GM21786 (cell line): ENCODE measurements at regions not wholly inside any gene's neighbourhood (a gene's known extent, or its start where the extent isn't known, plus 50 kb on each side); places are given as distances from the start of the nearest gene placed in this dataset.

Experiments used
- ATAC-seq: cut with Tn5 transposase; IDR thresholded peaks from one replicate; pipeline ENCODE4 v1.9.1; 2021; ENCODE audit not compliant: unreplicated experiment

DNA sequence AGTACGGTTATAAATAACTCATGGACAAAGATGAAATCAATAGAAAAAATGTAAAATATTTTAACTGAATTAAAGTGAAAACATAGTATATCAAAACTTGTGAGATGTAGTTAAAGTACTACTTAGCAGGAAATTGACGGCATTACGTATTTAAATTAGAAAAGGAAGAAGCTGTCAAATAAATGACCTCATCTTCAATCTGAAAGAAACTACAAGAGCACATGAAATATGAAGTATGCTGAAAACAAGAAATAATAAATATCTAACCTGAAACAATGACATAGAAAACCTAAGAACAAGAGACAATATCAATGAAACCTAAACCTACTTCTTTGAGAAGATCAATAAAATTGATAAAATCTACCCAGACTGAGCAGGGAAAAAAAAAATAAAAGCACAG is 122.2 kb upstream of the PDE4B start:
- no peak for ATAC-seq

DNA sequence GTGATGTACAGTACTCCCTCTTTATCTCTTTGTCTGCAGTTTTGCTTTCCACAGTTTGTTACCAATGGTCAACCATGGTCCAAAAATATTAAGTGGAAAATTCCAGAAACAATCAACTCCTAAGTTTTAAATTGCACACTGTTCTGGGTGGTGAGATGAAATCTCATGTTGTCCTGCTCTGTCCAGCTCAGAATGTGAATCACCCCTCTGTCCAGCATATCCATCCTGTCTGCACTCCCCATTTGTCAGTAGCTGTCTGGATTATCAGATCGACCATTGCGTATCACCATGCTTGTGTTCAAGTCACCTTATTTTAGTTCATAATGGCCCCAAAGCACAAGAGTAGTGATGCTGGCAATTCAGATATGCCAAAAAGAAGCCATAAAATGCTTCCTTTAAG is 118.2 kb upstream of the PDE4B start:
- ATAC-seq: no peak

DNA sequence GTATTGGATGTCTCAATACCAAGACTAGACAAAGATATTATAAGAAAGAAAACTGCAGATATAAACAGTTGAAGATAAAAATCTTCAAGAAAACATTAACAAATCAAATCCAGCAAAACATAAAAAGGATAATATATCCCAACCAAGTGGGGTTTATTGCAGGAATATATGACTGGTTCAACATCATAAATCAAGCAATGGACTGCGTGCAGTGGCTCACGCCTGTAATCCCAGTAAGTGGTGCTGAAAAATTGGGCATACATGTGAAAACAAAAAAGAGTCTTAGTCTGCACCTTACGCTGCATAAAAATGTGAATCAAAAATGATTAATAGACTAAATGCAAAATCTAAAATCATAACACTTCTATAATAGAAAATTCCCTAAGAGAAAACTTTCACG is 112.9 kb upstream of the PDE4B start:
- ATAC-seq: no peak

DNA sequence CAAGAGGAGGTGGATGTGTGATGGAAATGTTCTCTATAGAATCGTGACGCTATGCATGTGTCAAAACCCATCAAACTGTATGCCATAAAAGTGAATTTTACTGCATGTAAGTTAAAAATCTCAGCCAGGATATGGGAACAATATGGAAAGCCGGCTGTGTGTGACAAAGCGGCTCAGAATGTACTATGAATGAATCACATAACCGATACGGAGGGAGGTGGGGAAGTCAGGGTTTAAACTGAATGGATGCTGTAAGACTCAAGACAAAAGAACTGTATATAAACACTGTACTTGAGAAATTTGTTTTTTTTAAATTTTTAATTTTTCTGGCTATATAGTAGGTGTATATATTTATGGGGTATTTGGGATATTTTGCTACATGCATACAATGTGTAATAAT is 111.6 kb upstream of the PDE4B start:
- no peak for ATAC-seq

DNA sequence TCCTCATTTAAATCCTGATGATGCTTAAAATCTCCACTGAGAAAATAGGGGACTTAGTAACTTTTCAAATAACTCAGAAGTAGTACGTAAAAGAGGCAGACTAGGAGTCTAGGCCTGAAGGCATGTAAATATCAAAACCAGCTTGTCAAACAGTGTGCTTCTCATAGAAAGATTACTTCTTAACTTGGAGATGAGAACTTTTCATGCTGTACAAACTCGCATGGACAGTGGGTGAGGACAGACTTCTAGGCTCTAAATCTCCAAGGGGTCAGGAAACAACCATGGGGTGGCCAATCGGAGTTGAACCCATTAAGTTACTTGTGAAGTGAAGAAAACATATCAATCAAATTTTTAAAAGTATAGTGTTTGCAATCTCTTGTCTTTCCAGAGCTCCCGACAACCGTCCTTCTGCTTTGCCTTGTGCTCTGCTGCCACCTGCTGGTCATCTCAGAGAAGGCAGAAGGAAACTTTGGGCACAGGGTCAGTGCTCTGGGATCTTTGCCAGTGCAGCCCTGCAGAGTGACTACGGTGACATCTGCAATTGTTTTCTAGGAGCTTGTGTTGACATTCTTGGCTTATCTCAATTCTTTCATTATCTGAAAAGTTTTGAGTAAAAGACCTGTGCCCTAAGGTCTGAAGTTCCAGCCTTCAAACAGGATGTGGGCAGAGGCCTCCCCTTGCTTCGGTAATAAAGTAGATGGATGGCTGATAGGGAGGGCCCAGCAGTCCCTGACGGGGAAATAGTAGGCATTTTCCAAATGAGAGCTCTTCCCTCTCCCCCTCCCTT is 105.1 kb upstream of the PDE4B start:
- peak; percentile 87 for ATAC-seq

DNA sequence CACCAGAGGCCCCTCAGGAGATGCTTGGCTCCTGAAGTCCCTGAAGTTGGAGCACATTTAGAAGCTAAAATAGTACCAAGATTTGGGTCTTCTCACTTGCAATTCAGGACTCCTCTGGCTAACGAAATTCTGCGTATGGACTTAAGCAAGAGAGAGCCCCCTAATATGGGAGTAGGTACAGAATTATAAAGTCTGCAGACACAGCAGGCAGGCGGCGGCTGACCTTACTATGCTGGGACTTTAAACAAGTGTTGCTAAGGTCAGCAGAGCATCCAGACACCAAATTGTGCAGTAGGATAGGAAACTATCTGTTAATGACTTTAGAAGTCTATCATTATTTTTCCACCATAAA is 104.5 kb upstream of the PDE4B start:
- no peak for ATAC-seq

DNA sequence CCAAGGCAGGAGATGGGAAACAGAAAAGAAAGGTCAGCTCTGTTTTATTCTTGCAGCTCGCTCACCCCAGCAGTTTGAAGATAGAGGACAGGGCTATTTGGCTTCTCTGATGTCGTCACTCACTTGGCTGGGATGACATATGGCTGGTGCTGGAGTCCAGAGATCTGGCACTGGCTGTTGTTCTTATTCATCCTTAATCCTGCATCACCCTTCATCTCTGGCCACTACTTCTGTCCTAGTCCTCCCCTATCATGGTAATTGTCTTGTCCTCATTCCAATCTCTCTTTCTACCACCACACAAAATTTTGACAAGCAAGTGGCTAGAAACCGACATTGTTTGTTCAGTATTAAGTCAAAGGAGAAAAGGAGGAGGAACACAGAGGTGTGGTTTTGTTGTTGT is 103.8 kb upstream of the PDE4B start:
- no peak for ATAC-seq

DNA sequence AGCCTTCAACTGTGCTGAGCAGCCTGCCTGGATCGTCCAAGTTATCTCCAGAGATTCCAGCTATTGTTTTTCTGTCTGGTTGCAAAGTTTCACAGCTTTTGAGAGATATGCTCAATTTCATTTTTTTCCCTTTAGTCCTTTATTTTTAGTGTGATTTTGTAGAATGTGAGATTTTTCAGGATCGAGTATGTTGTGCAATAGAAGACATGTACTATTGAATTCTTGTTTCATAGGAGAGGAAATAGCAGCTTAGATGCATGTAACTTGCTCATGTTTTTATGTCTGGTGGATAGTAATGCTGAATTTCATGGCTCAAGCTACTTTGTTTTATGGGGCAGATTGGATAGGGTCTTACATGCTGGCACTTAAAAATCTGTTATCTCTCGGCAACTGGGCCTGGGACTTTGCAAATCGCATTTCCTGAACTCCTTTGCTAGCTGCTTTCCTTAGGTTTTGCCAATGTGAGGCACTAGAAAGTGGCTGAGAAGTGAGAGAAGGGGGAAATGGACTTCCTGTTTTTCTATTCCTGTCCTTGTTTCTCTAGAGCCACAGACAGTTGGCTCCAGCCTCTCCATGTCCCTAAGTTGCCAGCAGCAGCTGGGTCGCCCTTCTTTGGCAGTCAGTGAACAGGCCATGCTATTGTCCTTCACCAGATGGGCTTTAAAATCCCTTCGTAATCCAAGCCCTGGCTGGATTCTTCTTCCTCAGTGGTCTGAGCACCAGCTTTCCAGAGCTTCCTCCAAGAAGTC is 101.4 kb upstream of the PDE4B start:
- no peak for ATAC-seq

DNA sequence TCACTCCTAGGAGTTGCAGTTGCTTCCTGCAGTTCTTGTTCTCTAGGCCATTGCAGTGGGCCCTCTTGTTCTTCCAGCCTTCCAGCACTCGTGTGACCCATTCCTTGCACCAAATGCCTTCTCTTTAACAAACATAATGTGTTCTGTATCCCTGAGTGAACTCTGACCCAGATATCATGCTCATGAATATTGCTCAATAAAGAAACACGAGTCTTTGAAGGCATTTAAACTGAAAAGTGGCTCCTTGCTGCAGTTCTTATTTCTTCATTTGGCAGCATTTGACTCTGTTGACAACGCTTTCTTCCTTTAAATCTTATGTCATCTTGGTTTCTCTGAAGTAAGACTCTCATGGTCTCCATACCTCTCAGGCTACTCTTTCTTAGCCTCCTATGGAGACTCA is 100.7 kb upstream of the PDE4B start:
- ATAC-seq: no peak

DNA sequence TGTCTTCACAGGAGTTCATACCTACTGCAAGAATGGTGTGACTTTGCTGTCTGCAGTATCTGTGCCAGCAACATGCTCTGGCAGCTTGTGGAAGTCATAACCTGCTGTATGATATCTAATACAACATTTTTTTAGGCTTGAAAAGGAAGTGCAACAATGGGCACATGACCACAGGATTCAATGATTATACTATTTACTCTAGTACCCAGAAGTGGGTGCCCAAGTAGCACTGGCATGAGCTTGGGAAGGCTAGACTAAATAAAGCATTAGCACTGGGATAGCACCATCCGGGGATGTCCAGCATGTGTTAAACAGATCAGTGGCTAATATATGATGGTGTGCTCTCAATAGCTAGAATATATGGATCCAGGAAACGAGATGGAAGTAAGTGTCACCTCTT is 98.6 kb upstream of the PDE4B start:
- ATAC-seq: no peak

DNA sequence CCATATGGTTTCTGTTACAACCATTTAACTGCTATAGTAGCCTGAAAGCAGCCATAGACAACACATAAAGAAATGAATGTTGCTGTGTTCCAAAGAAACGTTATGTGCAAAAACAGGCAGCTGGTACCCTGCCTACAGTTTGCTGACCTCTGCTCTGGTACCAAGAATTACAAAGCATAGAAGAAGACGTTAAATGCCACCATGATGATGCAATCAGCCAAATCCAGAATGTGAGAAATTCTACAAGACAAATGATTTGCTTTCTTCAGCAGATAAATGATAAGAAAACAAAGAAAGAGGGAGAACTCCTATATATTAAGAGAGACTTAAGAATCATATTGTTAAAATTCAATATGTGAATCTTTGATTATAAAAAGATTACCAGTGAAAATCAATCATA is 97.8 kb upstream of the PDE4B start:
- ATAC-seq: no peak

DNA sequence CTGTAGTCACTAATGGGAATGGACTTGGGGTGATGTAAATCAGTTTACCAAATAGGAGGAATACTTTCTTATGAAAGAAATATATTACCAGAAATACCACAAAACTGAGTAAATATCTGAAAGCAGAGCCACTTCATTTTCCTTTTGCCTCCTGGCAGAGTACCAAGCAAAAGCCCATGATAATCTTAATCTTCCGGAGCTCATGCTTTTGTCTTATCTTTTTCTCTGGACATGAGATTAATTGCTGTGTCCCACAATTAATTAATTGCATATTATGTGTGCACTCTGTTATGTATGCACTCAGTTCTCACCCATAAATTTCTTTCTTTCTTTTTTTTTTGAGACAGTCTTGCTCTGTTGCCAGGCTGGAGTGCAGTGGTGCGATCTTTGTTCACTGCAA is 94.1 kb upstream of the PDE4B start:
- ATAC-seq: no peak

DNA sequence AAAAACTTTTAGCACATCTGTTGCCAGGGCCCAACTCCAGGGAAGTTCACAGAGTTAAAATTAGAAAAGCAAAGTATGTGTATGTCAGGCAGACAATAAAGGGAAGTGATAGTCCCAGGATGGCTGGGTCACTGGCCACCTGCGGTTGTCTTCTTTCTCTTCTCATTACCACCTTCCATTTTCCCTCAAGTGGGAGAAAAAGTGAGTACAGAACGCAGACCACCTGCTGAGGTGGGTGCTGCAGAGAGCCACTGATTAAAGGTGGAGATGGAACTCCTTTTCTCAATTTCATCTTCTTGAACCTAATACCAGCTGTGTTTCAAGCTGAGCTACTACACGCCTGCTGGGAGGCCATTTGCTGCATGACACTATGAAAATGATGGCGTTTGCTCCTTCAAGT is 88.8 kb upstream of the PDE4B start:
- ATAC-seq: no peak

DNA sequence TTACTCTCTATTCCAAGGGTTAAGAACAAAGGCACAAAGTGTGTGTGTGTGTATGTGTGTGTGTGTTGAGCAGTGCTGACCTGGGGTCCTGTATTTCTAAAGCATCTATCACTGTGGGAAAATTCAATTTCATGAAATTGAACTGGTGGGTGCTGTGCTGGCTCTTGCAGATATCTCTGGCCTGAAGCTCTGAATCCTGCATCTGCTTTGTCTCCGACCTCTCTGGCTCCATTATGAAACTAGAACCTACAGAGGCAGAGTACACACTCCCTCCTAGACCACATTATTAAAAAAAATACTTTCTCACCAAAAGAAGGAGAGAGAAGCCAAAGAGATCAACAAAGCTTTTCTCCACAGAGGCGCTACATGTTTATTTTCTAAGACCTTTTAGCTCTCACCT is 88.4 kb upstream of the PDE4B start:
- no peak for ATAC-seq

DNA sequence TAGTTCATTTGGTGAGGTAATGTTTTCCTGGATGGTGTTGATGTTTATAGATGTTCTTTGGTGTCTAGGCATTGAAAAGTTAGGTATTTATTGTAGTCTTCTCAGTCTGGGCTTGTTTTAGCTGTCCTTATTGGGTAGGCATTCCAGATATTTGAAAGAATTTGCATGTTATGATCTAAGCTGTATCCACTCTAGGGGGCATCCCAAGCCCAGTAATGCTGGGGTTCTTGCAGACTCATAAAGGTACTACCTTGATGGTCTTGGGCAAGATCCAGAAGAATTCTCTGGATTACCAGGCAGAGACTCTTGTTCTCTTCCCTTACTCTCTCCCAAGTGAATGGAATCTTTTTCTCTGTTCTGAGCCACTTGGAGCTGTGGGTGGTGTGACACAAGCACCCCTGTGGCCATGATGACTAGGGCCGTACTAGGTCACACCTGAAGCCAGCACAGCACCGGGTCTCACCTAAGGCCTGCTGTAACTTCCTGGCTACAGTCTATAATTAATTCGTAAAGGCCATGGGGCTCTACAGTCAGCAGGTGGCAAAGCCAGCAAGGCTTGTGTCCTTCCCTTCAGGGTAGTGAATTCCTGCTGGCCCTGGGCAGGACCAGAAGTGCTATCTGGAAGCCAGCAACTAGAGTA is 74.8 kb upstream of the PDE4B start:
- ATAC-seq: no peak

DNA sequence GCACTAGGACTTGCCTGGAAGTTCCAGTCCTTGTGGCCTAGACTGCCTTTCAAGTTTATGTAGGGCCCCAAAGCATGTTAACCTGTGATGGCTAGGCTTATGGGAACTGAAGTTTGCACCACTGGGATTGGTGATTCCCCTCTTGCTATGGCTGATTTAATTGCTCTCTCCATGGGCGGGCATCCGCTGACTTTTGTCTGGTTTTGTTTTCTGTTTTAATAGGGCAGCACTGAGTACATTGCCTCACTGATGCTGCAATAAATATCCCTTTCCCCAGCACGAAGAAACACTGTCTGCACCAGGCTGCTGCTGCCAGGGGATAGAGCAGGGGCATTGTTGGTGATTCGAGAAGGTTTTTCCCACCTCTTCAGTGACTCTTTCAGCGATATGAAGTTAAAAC is 73.3 kb upstream of the PDE4B start:
- no peak for ATAC-seq

DNA sequence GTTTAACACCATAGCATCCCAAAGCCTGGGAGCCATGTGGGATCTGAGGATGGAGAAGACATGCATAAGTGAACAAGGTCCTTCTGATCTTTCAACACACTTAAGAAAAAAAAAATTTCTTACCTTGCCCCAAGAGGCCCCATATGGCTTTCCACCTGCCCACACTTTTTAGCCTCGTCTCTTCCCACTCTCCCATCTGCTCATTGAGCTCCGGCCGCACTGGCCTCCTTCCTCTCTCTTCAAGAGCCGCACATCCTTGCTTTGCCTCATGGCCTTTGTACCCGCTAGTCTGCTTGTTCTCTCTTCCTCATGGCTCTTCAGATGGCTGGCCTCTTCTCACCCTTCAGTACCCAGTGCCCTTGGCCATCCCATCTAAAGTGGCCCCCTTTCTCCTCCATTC is 70.2 kb upstream of the PDE4B start:
- ATAC-seq: no peak

DNA sequence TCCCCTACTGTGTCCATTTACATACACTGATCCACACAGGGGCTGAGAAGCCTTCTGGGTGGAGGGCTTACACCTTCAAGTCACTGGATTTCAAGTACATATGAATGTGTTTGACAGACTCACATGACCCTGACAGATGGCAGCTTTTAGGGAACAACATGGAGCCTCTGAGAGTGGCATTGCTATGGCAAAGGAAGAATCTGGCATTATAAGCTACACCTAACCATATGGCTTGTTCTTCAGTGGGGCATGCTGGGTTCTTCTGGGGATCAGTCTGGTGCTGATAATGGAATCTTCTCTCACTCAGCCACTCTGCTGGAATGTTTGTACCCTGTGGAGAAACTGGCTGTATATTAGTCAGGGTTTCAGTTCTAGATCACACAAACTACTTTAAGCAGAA is 68.5 kb upstream of the PDE4B start:
- ATAC-seq: no peak

DNA sequence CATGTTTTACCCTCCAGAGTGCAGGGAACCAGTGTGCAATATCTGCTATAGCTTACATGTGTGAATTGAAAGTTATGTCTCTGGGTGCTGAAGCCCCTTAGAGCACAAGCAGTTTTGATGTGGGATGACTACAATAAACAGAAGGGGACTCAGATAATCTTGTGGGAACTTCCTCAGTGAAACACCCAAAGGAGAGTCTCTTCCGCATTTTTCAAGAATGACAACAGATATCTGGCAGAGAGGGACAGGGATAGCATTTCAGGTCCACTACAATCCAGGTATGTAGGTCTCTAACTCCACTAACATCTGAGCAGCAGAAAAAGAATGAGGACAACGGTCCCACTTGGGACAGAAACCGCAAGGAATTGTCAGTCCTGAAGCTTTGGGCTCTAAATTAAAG is 67.6 kb upstream of the PDE4B start:
- no peak for ATAC-seq

DNA sequence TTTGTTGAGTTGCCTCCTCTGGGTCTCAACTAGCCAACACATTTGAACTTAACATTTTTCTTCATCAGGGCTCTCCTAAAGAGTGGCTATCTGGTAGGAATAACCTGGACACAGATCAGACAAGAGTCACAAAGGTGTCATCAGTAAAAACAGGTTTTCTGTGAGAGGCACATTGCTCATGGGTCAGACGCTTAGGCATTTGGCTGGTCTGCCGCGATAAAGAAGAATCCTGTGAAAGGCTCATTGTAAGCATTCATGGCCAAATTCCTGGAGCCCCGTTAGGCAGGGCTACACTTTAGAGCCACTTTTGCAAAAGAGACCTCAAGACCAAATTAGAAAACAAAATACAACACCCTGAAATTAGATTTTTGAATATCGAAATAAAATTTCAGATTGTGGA is 64.2 kb upstream of the PDE4B start:
- ATAC-seq: no peak

DNA sequence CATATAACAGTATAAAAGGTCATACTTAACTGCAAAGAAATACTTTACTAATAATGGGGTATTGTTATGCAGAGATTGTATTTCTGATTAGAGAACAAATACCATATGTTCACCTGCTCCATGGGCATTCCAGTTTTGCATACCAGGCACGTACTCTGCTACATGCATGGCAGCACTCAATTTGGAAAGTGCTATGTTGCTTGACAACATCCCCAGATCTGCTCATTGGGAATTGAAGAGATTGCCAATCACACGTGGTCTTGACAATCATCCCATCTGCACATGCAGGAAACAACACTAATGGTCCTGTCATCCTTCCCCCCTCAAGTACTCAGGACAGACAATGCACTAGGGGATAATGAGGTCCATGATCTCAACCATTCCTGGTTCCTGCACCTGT is 63.4 kb upstream of the PDE4B start:
- no peak for ATAC-seq

DNA sequence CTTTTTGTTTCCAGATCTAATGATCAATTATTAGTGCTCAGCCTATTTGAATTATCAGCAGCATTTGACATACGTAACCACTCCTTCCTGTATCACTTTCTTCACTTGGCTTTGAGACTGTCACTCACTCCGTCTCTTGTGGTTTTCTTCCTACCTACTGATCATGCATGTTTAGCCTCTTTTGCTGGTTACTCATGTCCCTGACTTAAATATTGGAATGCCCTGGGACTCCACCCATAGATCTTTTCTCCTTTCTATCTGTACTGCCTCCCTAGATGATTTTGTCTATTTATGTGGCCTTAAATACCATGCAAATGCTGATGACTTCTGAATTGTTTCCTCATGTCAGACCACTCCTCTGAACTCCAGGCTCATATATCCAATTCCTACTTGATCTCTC is 57.7 kb upstream of the PDE4B start:
- ATAC-seq: no peak
